ENCODE measurements at regions not wholly inside any gene's neighbourhood (a gene's known extent, or its start where the extent isn't known, plus 50 kb on each side); places are given as distances from the start of the nearest gene placed in this dataset.

DNA sequence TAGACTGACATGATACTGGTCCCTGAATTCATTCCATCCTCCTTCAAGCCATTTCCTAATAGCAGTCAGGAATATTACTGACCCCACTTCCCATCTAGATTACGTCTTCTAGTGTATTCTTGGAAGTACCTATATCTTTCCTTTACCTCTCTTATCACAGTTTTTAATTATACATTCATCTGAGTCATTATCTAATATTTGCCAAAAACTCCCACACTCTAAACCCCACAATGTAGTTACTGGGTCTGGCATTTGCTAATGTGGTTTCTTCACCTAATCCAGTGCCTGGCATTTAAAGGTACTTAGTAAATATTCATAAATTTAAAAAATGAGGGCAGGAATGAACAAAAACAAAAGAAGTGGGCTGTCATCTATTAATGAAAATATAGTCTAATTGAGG is 441.8 kb upstream of the SETBP1 start:
- Histone ChIP-seq H3K9me3 (ENCODE audit: control insufficient read depth in 1 of 2, low read length in 2 of 2) (no peaks in the 10 kb centered on the region), H3K4me3 (ENCODE audit: low read length in 2 of 2) (no peak overlapping the region), H3K4me1 (ENCODE audit: insufficient read depth, low read length) (no peaks in the 10 kb centered on the region), H3K36me3 (ENCODE audit: insufficient read depth, low read length) (no peaks in the 10 kb centered on the region), H3K27ac (ENCODE audit: low read depth, low read length) (no peak overlapping the region), H3K27me3 (ENCODE audit: insufficient read depth, low read length) (no peaks in the 10 kb centered on the region)
- H3K27ac Mint-ChIP-seq, result no peak overlapping the region
- DNase-seq, result no peak
- ChIA-PET POLR2A (ENCODE audit: partially characterized antibody) (no interaction called here), CTCF (ENCODE audit: partially characterized antibody) (no interaction called here)
- intact Hi-C loops (cut with micrococcal nuclease), result no loop called here
- no peak overlapping the region for H3K4me3 Mint-ChIP-seq
- no peaks in the 10 kb centered on the region for H3K36me3 Mint-ChIP-seq
- no peaks in the 10 kb centered on the region for H3K4me1 Mint-ChIP-seq
- H3K27me3 Mint-ChIP-seq, result no peaks in the 10 kb centered on the region
- peaks cover 0 to 20% (median 4%) of the 10 kb centered on the region in 8 donors for H3K9me3 Mint-ChIP-seq

DNA sequence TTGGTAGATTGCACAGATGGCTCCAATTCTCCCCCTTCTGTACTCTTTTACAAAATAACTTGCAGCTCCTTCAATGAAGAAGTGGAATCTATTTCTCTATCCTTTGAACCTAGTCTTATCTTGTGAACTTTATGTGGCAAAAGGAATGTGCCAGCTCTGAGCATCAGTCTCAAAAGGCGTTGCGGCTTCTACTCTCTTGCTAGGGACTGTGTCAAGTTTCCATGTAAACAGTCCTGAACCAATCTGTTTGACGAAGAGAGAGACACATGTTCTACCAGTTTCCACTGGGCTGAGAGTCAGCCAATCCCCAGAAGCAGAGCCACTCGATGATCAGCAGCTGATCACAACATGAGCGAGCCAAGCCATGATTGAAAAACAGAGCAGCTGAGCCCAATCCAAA is 439.7 kb upstream of the SETBP1 start:
- H3K4me3 ChIP-seq (ENCODE audit: low read length in 2 of 2), result no peak overlapping the region
- ChIA-PET CTCF (ENCODE audit: partially characterized antibody) (no interaction called here), POLR2A (ENCODE audit: partially characterized antibody) (no interaction called here)
- Mint-ChIP-seq H3K27ac (no peak overlapping the region), H3K36me3 (no peaks in the 10 kb centered on the region), H3K27me3 (no peaks in the 10 kb centered on the region), H3K4me1 (no peaks in the 10 kb centered on the region), H3K4me3 (no peak overlapping the region), H3K9me3 (peaks cover 0 to 20% (median 4%) of the 10 kb centered on the region in 8 donors)
- DNase-seq, result no peak
- no peaks in the 10 kb centered on the region for H3K4me1 ChIP-seq (ENCODE audit: insufficient read depth, low read length)
- no peaks in the 10 kb centered on the region for H3K27me3 ChIP-seq (ENCODE audit: insufficient read depth, low read length)
- no peaks in the 10 kb centered on the region for H3K36me3 ChIP-seq (ENCODE audit: insufficient read depth, low read length)
- intact Hi-C loops (cut with micrococcal nuclease), result no loop called here
- peaks cover 0 to 4% of the 10 kb centered on the region in 2 donors for H3K9me3 ChIP-seq (ENCODE audit: control insufficient read depth in 1 of 2, low read length in 2 of 2)
- H3K27ac ChIP-seq (ENCODE audit: low read depth, low read length), result no peak overlapping the region

DNA sequence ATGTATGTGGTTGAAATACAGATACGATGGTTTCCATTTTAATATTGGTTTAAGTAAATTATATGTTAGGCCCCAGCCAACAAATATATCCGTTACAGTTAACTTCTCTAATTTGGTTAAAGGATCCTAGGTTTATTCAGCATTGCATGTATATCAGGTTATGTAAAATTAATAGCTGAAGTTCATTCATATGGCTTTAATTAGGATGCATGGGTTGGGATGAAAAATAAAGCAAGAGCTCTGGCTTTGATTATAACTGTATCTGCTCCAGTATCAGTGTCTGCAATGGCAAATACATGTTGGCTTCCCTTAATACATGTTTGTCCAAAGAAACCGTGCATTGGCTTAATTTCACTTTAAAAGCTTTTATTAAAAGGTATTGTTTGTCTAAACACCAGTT is 435.7 kb upstream of the SETBP1 start:
- Histone ChIP-seq H3K4me3 (ENCODE audit: low read length in 2 of 2) (no peak overlapping the region), H3K27me3 (ENCODE audit: insufficient read depth, low read length) (no peaks in the 10 kb centered on the region), H3K4me1 (ENCODE audit: insufficient read depth, low read length) (no peaks in the 10 kb centered on the region), H3K27ac (ENCODE audit: low read depth, low read length) (no peak overlapping the region), H3K36me3 (ENCODE audit: insufficient read depth, low read length) (no peaks in the 10 kb centered on the region), H3K9me3 (ENCODE audit: control insufficient read depth in 1 of 2, low read length in 2 of 2) (peaks cover 0 to 4% of the 10 kb centered on the region in 2 donors)
- no peaks in the 10 kb centered on the region for H3K36me3 Mint-ChIP-seq
- H3K4me3 Mint-ChIP-seq, result no peak overlapping the region
- no peaks in the 10 kb centered on the region for H3K27me3 Mint-ChIP-seq
- no peak overlapping the region for H3K27ac Mint-ChIP-seq
- DNase-seq, result no peak
- intact Hi-C loops (cut with micrococcal nuclease), result no loop called here
- H3K4me1 Mint-ChIP-seq, result no peaks in the 10 kb centered on the region
- peaks cover 0 to 15% (median 4%) of the 10 kb centered on the region in 8 donors for H3K9me3 Mint-ChIP-seq
- CTCF ChIA-PET (ENCODE audit: partially characterized antibody), result interaction anchor here (1.7 kb wide), 1 partner anchor 8 kb away, joined by 4 read pairs; no protein-coding TSS in a partner anchor
- POLR2A ChIA-PET (ENCODE audit: partially characterized antibody), result no interaction called here

DNA sequence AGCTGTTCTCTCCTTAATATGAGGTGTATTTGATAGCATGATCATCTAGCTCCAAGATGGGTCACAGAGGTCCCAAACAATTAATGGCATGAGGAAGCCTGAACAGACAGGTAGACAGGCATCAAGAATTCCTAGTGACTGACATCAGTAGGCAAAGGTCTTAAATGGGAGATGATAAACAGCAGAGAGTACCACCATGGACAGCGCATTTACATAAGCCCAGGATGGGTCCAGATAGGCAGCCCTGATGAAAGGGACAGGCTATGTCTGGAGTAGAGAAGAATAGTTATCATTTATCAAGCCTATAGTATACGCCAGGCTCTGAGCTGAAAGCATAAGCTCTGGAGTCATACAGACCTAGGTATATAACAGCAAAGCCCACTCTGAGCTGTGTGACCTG is 434.7 kb upstream of the SETBP1 start:
- Mint-ChIP-seq H3K27me3 (no peaks in the 10 kb centered on the region), H3K4me3 (no peak overlapping the region), H3K9me3 (peaks cover 0 to 15% (median 4%) of the 10 kb centered on the region in 8 donors), H3K36me3 (no peaks in the 10 kb centered on the region), H3K27ac (no peak overlapping the region), H3K4me1 (no peaks in the 10 kb centered on the region)
- Histone ChIP-seq H3K36me3 (ENCODE audit: insufficient read depth, low read length) (no peaks in the 10 kb centered on the region), H3K27me3 (ENCODE audit: insufficient read depth, low read length) (no peaks in the 10 kb centered on the region), H3K4me1 (ENCODE audit: insufficient read depth, low read length) (no peaks in the 10 kb centered on the region), H3K4me3 (ENCODE audit: low read length in 2 of 2) (no peak overlapping the region), H3K9me3 (ENCODE audit: control insufficient read depth in 1 of 2, low read length in 2 of 2) (peaks cover 0 to 4% of the 10 kb centered on the region in 2 donors), H3K27ac (ENCODE audit: low read depth, low read length) (no peak overlapping the region)
- ChIA-PET CTCF (ENCODE audit: partially characterized antibody) (interaction anchor here (1.7 kb wide), 1 partner anchor 9 kb away, joined by 4 read pairs; no protein-coding TSS in a partner anchor), POLR2A (ENCODE audit: partially characterized antibody) (no interaction called here)
- intact Hi-C loops (cut with micrococcal nuclease), result no loop called here
- DNase-seq, result no peak

DNA sequence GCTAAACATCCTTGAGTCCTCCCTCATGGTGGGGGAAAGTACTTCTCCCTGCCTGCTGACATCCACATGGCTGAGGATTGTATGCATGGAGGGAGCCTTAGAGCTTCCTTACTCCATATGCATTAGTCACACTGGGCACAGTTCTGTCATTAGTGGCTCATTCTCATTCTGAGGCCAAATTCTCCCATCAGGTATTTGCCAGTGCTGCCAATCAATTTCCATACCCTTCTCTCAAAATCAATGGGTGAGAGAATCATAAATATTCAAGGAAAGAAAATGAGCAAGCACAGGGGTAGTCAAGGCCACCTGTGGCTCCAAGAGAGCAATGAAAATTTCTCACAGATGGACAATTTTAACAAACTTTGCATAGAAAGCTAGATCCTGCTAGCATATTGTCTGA is 422.6 kb upstream of the SETBP1 start:
- Mint-ChIP-seq H3K4me1 (no peaks in the 10 kb centered on the region), H3K9me3 (peaks cover 4 to 39% (median 23%) of the 10 kb centered on the region in 8 donors), H3K4me3 (no peak overlapping the region), H3K36me3 (peaks cover 0 to 3% of the 10 kb centered on the region in 2 donors), H3K27me3 (no peaks in the 10 kb centered on the region), H3K27ac (no peak overlapping the region)
- H3K4me3 ChIP-seq (ENCODE audit: low read length in 2 of 2), result no peak overlapping the region
- H3K9me3 ChIP-seq (ENCODE audit: control insufficient read depth in 1 of 2, low read length in 2 of 2), result peaks cover 4% of the 10 kb centered on the region in 2 donors
- H3K27me3 ChIP-seq (ENCODE audit: insufficient read depth, low read length), result no peaks in the 10 kb centered on the region
- no peaks in the 10 kb centered on the region for H3K36me3 ChIP-seq (ENCODE audit: insufficient read depth, low read length)
- ChIA-PET CTCF (ENCODE audit: partially characterized antibody) (no interaction called here), POLR2A (ENCODE audit: partially characterized antibody) (no interaction called here)
- intact Hi-C loops (cut with micrococcal nuclease), result no loop called here
- no peak for DNase-seq
- no peaks in the 10 kb centered on the region for H3K4me1 ChIP-seq (ENCODE audit: insufficient read depth, low read length)
- no peak overlapping the region for H3K27ac ChIP-seq (ENCODE audit: low read depth, low read length)

DNA sequence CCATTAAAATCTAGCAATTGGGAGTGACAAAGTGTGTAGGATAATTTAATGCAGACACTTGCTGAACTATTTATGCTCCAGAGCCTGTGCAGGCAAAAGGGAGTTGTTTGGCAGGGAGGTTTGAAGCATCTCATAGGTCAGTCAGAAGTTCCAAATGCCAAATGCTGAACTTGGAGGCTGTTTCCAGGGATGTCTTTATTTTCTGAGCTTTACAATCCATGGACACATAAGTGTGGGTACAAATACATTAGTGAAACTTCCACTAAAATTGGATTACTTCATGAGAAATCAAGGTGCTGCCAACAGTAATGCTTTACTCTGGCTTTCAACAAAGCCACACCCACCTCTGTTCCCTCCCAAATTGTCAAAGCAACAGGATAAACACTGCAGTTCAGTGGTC is 422.1 kb upstream of the SETBP1 start:
- Mint-ChIP-seq H3K4me1 (no peaks in the 10 kb centered on the region), H3K4me3 (no peak overlapping the region), H3K27ac (no peak overlapping the region), H3K9me3 (peaks cover 4 to 35% (median 21%) of the 10 kb centered on the region in 8 donors), H3K36me3 (peaks cover 0 to 3% of the 10 kb centered on the region in 2 donors), H3K27me3 (no peaks in the 10 kb centered on the region)
- CTCF ChIA-PET (ENCODE audit: partially characterized antibody), result no interaction called here
- H3K27ac ChIP-seq (ENCODE audit: low read depth, low read length), result no peak overlapping the region
- DNase-seq, result no peak
- H3K9me3 ChIP-seq (ENCODE audit: control insufficient read depth in 1 of 2, low read length in 2 of 2), result peaks cover 4% of the 10 kb centered on the region in 2 donors
- intact Hi-C loops (cut with micrococcal nuclease), result no loop called here
- no peaks in the 10 kb centered on the region for H3K4me1 ChIP-seq (ENCODE audit: insufficient read depth, low read length)
- POLR2A ChIA-PET (ENCODE audit: partially characterized antibody), result no interaction called here
- H3K36me3 ChIP-seq (ENCODE audit: insufficient read depth, low read length), result no peaks in the 10 kb centered on the region
- no peak overlapping the region for H3K4me3 ChIP-seq (ENCODE audit: low read length in 2 of 2)
- H3K27me3 ChIP-seq (ENCODE audit: insufficient read depth, low read length), result no peaks in the 10 kb centered on the region

DNA sequence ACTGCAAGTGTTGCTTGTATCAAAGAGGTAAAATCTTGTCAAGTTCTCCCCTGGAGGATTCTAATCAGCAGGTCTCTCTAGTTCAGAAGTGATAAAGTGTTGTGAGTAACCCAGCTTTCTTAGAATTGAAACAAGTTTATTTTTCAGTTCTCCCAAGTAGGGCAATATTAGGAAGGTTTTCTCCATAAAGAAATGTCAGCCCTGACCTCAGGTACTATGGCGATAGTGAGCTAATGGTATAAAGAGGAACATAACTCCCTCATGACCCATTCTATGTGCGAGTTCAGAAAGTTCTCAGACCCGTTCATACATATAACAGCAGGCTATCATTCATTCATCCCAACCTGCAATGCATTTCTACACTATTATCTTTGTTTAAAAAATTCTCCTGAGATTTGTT is 421.1 kb upstream of the SETBP1 start:
- H3K27ac ChIP-seq (ENCODE audit: low read depth, low read length), result no peak overlapping the region
- H3K9me3 ChIP-seq (ENCODE audit: control insufficient read depth in 1 of 2, low read length in 2 of 2), result peaks cover 4% of the 10 kb centered on the region in 2 donors
- Mint-ChIP-seq H3K36me3 (peaks cover 0 to 3% of the 10 kb centered on the region in 2 donors), H3K27ac (no peak overlapping the region), H3K4me1 (no peaks in the 10 kb centered on the region), H3K4me3 (no peak overlapping the region), H3K9me3 (peaks cover 4 to 38% (median 22%) of the 10 kb centered on the region in 8 donors), H3K27me3 (no peaks in the 10 kb centered on the region)
- H3K27me3 ChIP-seq (ENCODE audit: insufficient read depth, low read length), result no peaks in the 10 kb centered on the region
- intact Hi-C loops (cut with micrococcal nuclease), result no loop called here
- ChIA-PET CTCF (ENCODE audit: partially characterized antibody) (no interaction called here), POLR2A (ENCODE audit: partially characterized antibody) (no interaction called here)
- no peaks in the 10 kb centered on the region for H3K4me1 ChIP-seq (ENCODE audit: insufficient read depth, low read length)
- DNase-seq, result no peak
- H3K4me3 ChIP-seq (ENCODE audit: low read length in 2 of 2), result no peak overlapping the region
- no peaks in the 10 kb centered on the region for H3K36me3 ChIP-seq (ENCODE audit: insufficient read depth, low read length)

DNA sequence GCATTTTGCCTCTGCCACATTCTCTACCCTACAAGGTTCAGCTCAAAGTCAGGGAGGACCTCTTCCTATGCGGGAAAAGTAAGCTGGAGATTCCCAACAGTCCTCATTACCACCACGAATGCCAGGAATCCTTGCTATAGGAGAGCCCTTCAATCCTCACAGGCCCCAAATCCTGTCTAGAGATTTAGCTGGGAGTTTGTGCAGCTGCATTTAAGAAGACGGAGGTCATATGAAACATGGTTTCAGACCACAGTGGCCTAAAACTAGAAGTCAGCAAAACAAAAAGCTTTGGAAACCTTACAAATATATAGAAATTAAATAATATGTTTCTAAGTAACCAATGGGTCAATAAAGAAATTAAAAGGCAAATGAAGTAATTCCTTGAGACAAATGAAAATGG is 415.3 kb upstream of the SETBP1 start:
- no peak overlapping the region for H3K27ac Mint-ChIP-seq
- CTCF ChIA-PET (ENCODE audit: partially characterized antibody), result no interaction called here
- H3K27me3 Mint-ChIP-seq, result no peaks in the 10 kb centered on the region

More for the DNA sequence above, 415.3 kb upstream of the SETBP1 start:
- POLR2A ChIA-PET (ENCODE audit: partially characterized antibody), result no interaction called here
- H3K4me3 Mint-ChIP-seq, result no peak overlapping the region
- no peaks in the 10 kb centered on the region for H3K4me1 ChIP-seq (ENCODE audit: insufficient read depth, low read length)
- no peaks in the 10 kb centered on the region for H3K36me3 ChIP-seq (ENCODE audit: insufficient read depth, low read length)
- H3K9me3 Mint-ChIP-seq, result peaks cover 2 to 27% (median 14%) of the 10 kb centered on the region in 8 donors
- no peaks in the 10 kb centered on the region for H3K4me1 Mint-ChIP-seq
- H3K27ac ChIP-seq (ENCODE audit: low read depth, low read length), result no peak overlapping the region
- no peak for DNase-seq
- H3K27me3 ChIP-seq (ENCODE audit: insufficient read depth, low read length), result no peaks in the 10 kb centered on the region
- H3K9me3 ChIP-seq (ENCODE audit: control insufficient read depth in 1 of 2, low read length in 2 of 2), result peaks cover 0 to 4% of the 10 kb centered on the region in 2 donors
- H3K36me3 Mint-ChIP-seq, result no peaks in the 10 kb centered on the region
- H3K4me3 ChIP-seq (ENCODE audit: low read length in 2 of 2), result no peak overlapping the region
- intact Hi-C loops (cut with micrococcal nuclease), result no loop called here

All from CD4-positive, alpha-beta memory T cell (primary cell).